Astrocyte (in vitro differentiated cells and primary cell): ENCODE measurements at regions not wholly inside any gene's neighbourhood (a gene's known extent, or its start where the extent isn't known, plus 50 kb on each side); places are given as distances from the start of the nearest gene placed in this dataset.

Source experiments
- DNase-seq: peaks from one replicate; pipeline ENCODE4 v3.0.0-alpha.2; 2010; ENCODE audit warnings: low read depth
- FAIRE-seq: peaks from 2 replicates; lab custom pipeline; 2011; peaks lifted over from hg19 to GRCh38; lab: Jason Lieb, UNC
- H2AFZ ChIP-seq: 2 replicates; pipeline ENCODE4 v1.6.0; 2012; ENCODE audit warnings: low read depth, low read length, inconsistent platforms
- H3K27ac ChIP-seq: 2 replicates; pipeline ENCODE4 v1.5.1; 2011; ENCODE audit warnings: low read depth, low read length, inconsistent platforms
- H3K27me3 ChIP-seq: 2 replicates; pipeline ENCODE4 v1.6.0; 2011; ENCODE audit warnings: low read length, inconsistent platforms; ENCODE audit not compliant: insufficient read depth
- H3K36me3 ChIP-seq: 2 replicates; pipeline ENCODE4 v1.5.1; 2011; ENCODE audit warnings: low read length, inconsistent platforms; ENCODE audit not compliant: insufficient read depth
- H3K4me1 ChIP-seq: 2 replicates; pipeline ENCODE4 v1.5.1; 2011; ENCODE audit warnings: low read length, inconsistent platforms; ENCODE audit not compliant: insufficient read depth
- H3K4me2 ChIP-seq: 2 replicates; pipeline ENCODE4 v1.6.0; 2012; ENCODE audit warnings: low read length, inconsistent platforms
- H3K4me3 ChIP-seq: 2 replicates; pipeline ENCODE4 v1.5.1; 2011; ENCODE audit warnings: low read depth, mild to moderate bottlenecking, low read length, inconsistent platforms; ENCODE audit not compliant: insufficient read depth
- H3K79me2 ChIP-seq: 2 replicates; pipeline ENCODE4 v1.6.0; 2012; ENCODE audit warnings: mild to moderate bottlenecking, low read length, inconsistent platforms; ENCODE audit not compliant: insufficient read depth
- H3K9ac ChIP-seq: 2 replicates; pipeline ENCODE4 v1.6.0; 2012; ENCODE audit warnings: mild to moderate bottlenecking, low read length, inconsistent platforms
- H3K9me3 ChIP-seq: 2 replicates; pipeline ENCODE4 v1.5.1; 2012; ENCODE audit warnings: low read depth, mild to moderate bottlenecking, low read length, inconsistent platforms; ENCODE audit not compliant: insufficient read depth
- H4K20me1 ChIP-seq: 2 replicates; pipeline ENCODE4 v1.6.0; 2012; ENCODE audit warnings: low read length, inconsistent platforms; ENCODE audit not compliant: insufficient read depth
- H3K27ac Mint-ChIP-seq: one replicate; pipeline ENCODE4 v1.8.0; 2021; ENCODE audit warnings: mild to moderate bottlenecking, mixed read lengths; ENCODE audit not compliant: unreplicated experiment
- H3K27me3 Mint-ChIP-seq: one replicate; pipeline ENCODE4 v1.8.0; 2021; ENCODE audit warnings: low read depth, mixed read lengths; ENCODE audit not compliant: unreplicated experiment
- H3K36me3 Mint-ChIP-seq: one replicate; pipeline ENCODE4 v1.8.0; 2021; ENCODE audit warnings: low read depth, mixed read lengths; ENCODE audit not compliant: unreplicated experiment
- H3K4me1 Mint-ChIP-seq: one replicate; pipeline ENCODE4 v1.8.0; 2021; ENCODE audit warnings: low read depth, mixed read lengths; ENCODE audit not compliant: unreplicated experiment
- H3K4me3 Mint-ChIP-seq: one replicate; pipeline ENCODE4 v1.8.0; 2021; ENCODE audit warnings: mild to moderate bottlenecking, moderate library complexity, mixed read lengths; ENCODE audit not compliant: unreplicated experiment
- H3K9me3 Mint-ChIP-seq: one replicate; pipeline ENCODE4 v1.8.0; 2021; ENCODE audit warnings: mild to moderate bottlenecking, mixed read lengths; ENCODE audit not compliant: unreplicated experiment
- EZH2 ChIP-seq: IDR thresholded peaks from 2 replicates; pipeline ENCODE4 v1.6.1; 2012; ENCODE audit warnings: mild to moderate bottlenecking, low read length, inconsistent platforms; ENCODE audit not compliant: insufficient read depth
- TF ChIP-seq, protein P1 (sequence below): IDR thresholded peaks from 2 replicates; pipeline ENCODE4 v1.5.1; 2011; ENCODE audit warnings: low read depth, mild to moderate bottlenecking, inconsistent platforms, low read length, moderate library complexity; ENCODE audit not compliant: insufficient read depth

DNA sequence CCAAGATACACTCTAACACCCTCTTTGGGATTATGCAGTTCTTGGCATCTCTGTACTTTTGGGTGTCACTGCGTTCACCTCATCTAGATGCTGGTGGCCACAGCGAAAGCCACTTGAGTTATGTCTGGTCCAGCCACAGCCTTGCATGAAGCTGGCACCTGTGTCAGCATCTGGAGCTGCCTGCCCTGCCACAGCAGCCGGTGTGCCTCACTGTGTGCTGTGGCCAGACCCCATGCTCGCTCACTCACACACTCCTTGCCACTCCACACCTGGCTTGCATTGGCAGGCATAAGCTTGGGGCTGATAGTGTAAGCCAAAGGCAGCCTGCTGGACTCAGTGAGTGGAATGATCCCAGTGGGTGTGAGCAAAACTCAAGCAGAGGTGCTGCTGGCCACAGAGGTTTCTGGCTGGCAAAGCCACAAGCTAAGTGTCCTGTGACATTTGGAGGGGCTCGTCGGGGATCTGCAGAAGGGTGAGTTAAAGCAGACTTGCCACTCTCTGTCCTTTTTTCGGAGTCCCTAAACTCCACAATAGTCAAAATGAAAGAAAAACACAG is 442.7 kb upstream of the CDH8 start:
- DNase-seq, result no peak
- TF ChIP-seq, protein P1, sequence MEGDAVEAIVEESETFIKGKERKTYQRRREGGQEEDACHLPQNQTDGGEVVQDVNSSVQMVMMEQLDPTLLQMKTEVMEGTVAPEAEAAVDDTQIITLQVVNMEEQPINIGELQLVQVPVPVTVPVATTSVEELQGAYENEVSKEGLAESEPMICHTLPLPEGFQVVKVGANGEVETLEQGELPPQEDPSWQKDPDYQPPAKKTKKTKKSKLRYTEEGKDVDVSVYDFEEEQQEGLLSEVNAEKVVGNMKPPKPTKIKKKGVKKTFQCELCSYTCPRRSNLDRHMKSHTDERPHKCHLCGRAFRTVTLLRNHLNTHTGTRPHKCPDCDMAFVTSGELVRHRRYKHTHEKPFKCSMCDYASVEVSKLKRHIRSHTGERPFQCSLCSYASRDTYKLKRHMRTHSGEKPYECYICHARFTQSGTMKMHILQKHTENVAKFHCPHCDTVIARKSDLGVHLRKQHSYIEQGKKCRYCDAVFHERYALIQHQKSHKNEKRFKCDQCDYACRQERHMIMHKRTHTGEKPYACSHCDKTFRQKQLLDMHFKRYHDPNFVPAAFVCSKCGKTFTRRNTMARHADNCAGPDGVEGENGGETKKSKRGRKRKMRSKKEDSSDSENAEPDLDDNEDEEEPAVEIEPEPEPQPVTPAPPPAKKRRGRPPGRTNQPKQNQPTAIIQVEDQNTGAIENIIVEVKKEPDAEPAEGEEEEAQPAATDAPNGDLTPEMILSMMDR, result no peak
- TF ChIP-seq EZH2, result no peak
- Histone ChIP-seq H3K9ac (no peak overlapping the region), H2AFZ (no peak overlapping the region), H3K4me1 (no peaks in the 10 kb centered on the region), H3K4me2 (no peak overlapping the region), H3K27ac (no peak overlapping the region), H3K4me3 (no peak overlapping the region), H4K20me1 (no peaks in the 10 kb centered on the region), H3K27me3 (no peaks in the 10 kb centered on the region), H3K9me3 (peaks cover 19% of the 10 kb centered on the region), H3K36me3 (no peaks in the 10 kb centered on the region), H3K79me2 (no peaks in the 10 kb centered on the region)
- Mint-ChIP-seq H3K4me3 (no peak overlapping the region), H3K4me1 (no peaks in the 10 kb centered on the region), H3K27ac (no peak overlapping the region), H3K36me3 (no peaks in the 10 kb centered on the region), H3K27me3 (no peaks in the 10 kb centered on the region), H3K9me3 (no peaks in the 10 kb centered on the region)
- FAIRE-seq, result no peak

DNA sequence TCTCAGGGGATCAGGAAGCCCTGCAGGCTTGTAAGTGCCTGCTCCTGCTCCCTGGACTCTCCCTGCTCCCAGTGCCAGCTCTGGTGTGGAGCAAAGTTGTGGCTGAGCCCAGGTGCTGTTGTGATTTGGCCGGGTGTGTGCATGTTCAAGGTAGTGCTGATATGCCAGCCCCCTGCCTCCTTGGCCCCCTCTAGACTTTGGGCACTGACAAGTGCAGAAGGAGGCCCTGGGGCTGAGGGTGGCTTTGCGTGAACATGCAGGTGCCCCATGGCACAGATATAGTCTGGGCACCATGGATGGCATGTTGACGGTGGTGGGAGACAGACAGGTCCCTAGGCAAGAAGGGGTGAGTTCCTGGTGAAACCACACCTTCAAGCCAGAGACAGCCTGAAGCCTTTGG is 441.6 kb upstream of the CDH8 start:
- Histone ChIP-seq H3K4me2 (no peak overlapping the region), H2AFZ (no peak overlapping the region), H4K20me1 (no peaks in the 10 kb centered on the region), H3K4me3 (no peak overlapping the region), H3K79me2 (no peaks in the 10 kb centered on the region), H3K9me3 (peaks cover 19% of the 10 kb centered on the region), H3K27ac (no peak overlapping the region), H3K27me3 (no peaks in the 10 kb centered on the region), H3K9ac (no peak overlapping the region), H3K4me1 (no peaks in the 10 kb centered on the region), H3K36me3 (no peaks in the 10 kb centered on the region)
- Mint-ChIP-seq H3K27ac (no peak overlapping the region), H3K36me3 (no peaks in the 10 kb centered on the region), H3K4me1 (no peaks in the 10 kb centered on the region), H3K4me3 (no peak overlapping the region), H3K9me3 (no peaks in the 10 kb centered on the region), H3K27me3 (no peaks in the 10 kb centered on the region)
- FAIRE-seq (no peak), DNase-seq (no peak)
- TF ChIP-seq, protein P1, result no peak
- TF ChIP-seq EZH2, result no peak

DNA sequence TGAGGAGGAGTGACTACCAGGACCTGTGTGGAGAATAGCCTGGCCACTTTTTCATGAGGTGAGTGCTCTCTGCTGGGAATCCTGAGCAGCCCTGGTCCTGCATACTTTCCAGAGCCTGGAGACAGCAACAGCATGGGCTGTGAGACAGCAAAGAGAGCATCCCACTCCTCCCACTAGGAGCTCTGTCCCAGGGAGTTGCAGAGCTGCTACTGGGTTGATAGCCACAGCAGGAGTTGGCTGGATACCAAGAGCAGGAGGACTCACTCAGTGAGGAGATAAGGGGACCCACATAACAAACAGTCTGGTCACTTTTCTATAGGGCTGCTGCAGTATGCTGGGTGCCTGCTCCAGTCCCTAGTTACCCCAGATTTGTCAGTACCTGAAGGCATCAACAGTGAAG is 439.3 kb upstream of the CDH8 start:
- Histone ChIP-seq H3K27me3 (no peaks in the 10 kb centered on the region), H3K4me2 (no peak overlapping the region), H3K4me1 (no peaks in the 10 kb centered on the region), H3K4me3 (no peak overlapping the region), H3K9me3 (peaks cover 19% of the 10 kb centered on the region), H2AFZ (no peak overlapping the region), H3K36me3 (no peaks in the 10 kb centered on the region), H3K79me2 (no peaks in the 10 kb centered on the region), H3K9ac (no peak overlapping the region), H3K27ac (no peak overlapping the region), H4K20me1 (no peaks in the 10 kb centered on the region)
- TF ChIP-seq, protein P1, result no peak
- TF ChIP-seq EZH2, result no peak
- DNase-seq (no peak), FAIRE-seq (no peak)
- Mint-ChIP-seq H3K9me3 (no peaks in the 10 kb centered on the region), H3K27ac (no peak overlapping the region), H3K36me3 (no peaks in the 10 kb centered on the region), H3K27me3 (no peaks in the 10 kb centered on the region), H3K4me3 (no peak overlapping the region), H3K4me1 (no peaks in the 10 kb centered on the region)
